ENCODE measurements at regions not wholly inside any gene's neighbourhood (a gene's known extent, or its start where the extent isn't known, plus 50 kb on each side); places are given as distances from the start of the nearest gene placed in this dataset.

GRCh38 chr3:103406320-103406850 is 971.6 kb downstream of the ZPLD1 start:
- 42 to 51% methylated on average over 7 of the region's 7 CpGs for WGBS, 2 donors
- Histone ChIP-seq H3K27me3 (no peaks in the 10 kb centered on the region), H3K9me3 (no peaks in the 10 kb centered on the region), H3K36me3 (no peaks in the 10 kb centered on the region), H3K4me1 (no peaks in the 10 kb centered on the region), H3K4me3 (no peak overlapping the region), H3K27ac (no peak overlapping the region)
- TF ChIP-seq CTCF (IDR thresholded peaks at IDR 0.05) (no peak), POLR2A (IDR thresholded peaks at IDR 0.05) (no peak)
- intact Hi-C loops (cut with DNase I), result no loop called here
- DNase-seq, result no peak

GRCh38 chr3:103410231-103410630 is 975.4 kb downstream of the ZPLD1 start:
- Histone ChIP-seq H3K4me3 (no peak overlapping the region), H3K27me3 (no peaks in the 10 kb centered on the region), H3K9me3 (no peaks in the 10 kb centered on the region), H3K36me3 (no peaks in the 10 kb centered on the region), H3K27ac (no peak overlapping the region), H3K4me1 (no peaks in the 10 kb centered on the region)
- intact Hi-C loops (cut with DNase I), result no loop called here
- no peak for DNase-seq
- TF ChIP-seq POLR2A (IDR thresholded peaks at IDR 0.05) (no peak), CTCF (IDR thresholded peaks at IDR 0.05) (no peak)
- 67 to 87% methylated on average over 3 to 12 of the region's 17 CpGs for WGBS, 2 donors

- Histone ChIP-seq H3K27ac (no peak overlapping the region), H3K27me3 (no peaks in the 10 kb centered on the region), H3K4me3 (no peak overlapping the region), H3K36me3 (no peaks in the 10 kb centered on the region), H3K4me1 (no peaks in the 10 kb centered on the region), H3K9me3 (no peaks in the 10 kb centered on the region)
- TF ChIP-seq POLR2A (IDR thresholded peaks at IDR 0.05) (no peak), CTCF (IDR thresholded peaks at IDR 0.05) (no peak)
- WGBS, 2 donors, result 68 to 72% methylated on average over 3 of the region's 3 CpGs
- intact Hi-C loops (cut with DNase I), result no loop called here
- DNase-seq, result no peak
Observed at GRCh38 chr3:103421460-103421859, 986.6 kb downstream of the ZPLD1 start.

- Histone ChIP-seq H3K4me3 (no peak overlapping the region), H3K9me3 (no peaks in the 10 kb centered on the region), H3K4me1 (no peaks in the 10 kb centered on the region), H3K27me3 (no peaks in the 10 kb centered on the region), H3K27ac (no peak overlapping the region), H3K36me3 (no peaks in the 10 kb centered on the region)
- DNase-seq, result no peak
- intact Hi-C loops (cut with DNase I), result no loop called here
- 71 to 73% methylated on average over 4 of the region's 4 CpGs for WGBS, 2 donors
- TF ChIP-seq POLR2A (IDR thresholded peaks at IDR 0.05) (no peak), CTCF (IDR thresholded peaks at IDR 0.05) (no peak)
Observed at GRCh38 chr3:103437883-103438282, 1003.1 kb downstream of the ZPLD1 start.

GRCh38 chr3:103440539-103441203 is 1005.9 kb downstream of the ZPLD1 start:
- H3K4me1 ChIP-seq, result no peaks in the 10 kb centered on the region
- H3K27ac ChIP-seq, result no peak overlapping the region
- 17 to 34% methylated on average over 1 of the region's 1 CpG for WGBS, 2 donors
- H3K4me3 ChIP-seq, result no peak overlapping the region
- no peak for DNase-seq
- intact Hi-C loops (cut with DNase I), result no loop called here
- no peaks in the 10 kb centered on the region for H3K36me3 ChIP-seq
- TF ChIP-seq CTCF (IDR thresholded peaks at IDR 0.05) (no peak), POLR2A (IDR thresholded peaks at IDR 0.05) (no peak)
- H3K27me3 ChIP-seq, result no peaks in the 10 kb centered on the region
- peaks cover 0 to 3% (median 0%) of the 10 kb centered on the region in 3 donors for H3K9me3 ChIP-seq
